ENCODE measurements at regions not wholly inside any gene's neighbourhood (a gene's known extent, or its start where the extent isn't known, plus 50 kb on each side); places are given as distances from the start of the nearest gene placed in this dataset.
A peak's percentile ranks its signal among the peaks of the same experiment; 100 is the strongest.

GRCh38 chr13:80196756-80197155, 144.2 kb downstream of the SPRY2 start:
- Histone ChIP-seq H3K4me1 (ENCODE audit: control insufficient read depth, insufficient read depth, low read length) (no peaks in the 10 kb centered on the region), H3K36me3 (ENCODE audit: control insufficient read depth in 2 of 2, insufficient read depth in 2 of 2, low read length in 1 of 2) (no peaks in the 10 kb centered on the region), H3K27ac (ENCODE audit: control insufficient read depth, insufficient read depth) (no peak overlapping the region), H3K4me2 (ENCODE audit: control insufficient read depth, insufficient read depth) (no peak overlapping the region), H2AFZ (ENCODE audit: control insufficient read depth, low read depth, low read length) (no peak overlapping the region), H3K9me3 (replicated peaks; ENCODE audit: control insufficient read depth, insufficient read depth, low read length) (no peaks in the 10 kb centered on the region), H4K20me1 (ENCODE audit: control insufficient read depth, insufficient read depth) (no peaks in the 10 kb centered on the region), H3K9ac (ENCODE audit: control insufficient read depth, insufficient read depth, low read length) (no peak overlapping the region), H3K27me3 (replicated peaks in 1 of 2; ENCODE audit: control insufficient read depth in 2 of 2, insufficient read depth in 2 of 2, low read length in 1 of 2) (no peaks in the 10 kb centered on the region), H3K4me3 (no peak overlapping the region), H3K79me2 (ENCODE audit: control insufficient read depth, insufficient read depth, low read length) (no peaks in the 10 kb centered on the region)
- RAD21 ChIA-PET (ENCODE audit: unreplicated experiment): no interaction called here
- CTCF ChIA-PET: no interaction called here
- ATAC-seq: peak; percentile 34; the same call in 2 of the 3 replicates
- POLR2A ChIA-PET: interaction anchor here (0.6 kb wide), 1 partner anchor 436 kb away, joined by 3 read pairs; no protein-coding TSS in a partner anchor
- WGBS (ENCODE audit: insufficient coverage, insufficient replicate concordance, low lambda C conversion rate, missing lambda C conversion rate): 36% methylated on average over 2 of the region's 2 CpGs
- no peak for FAIRE-seq
- intact Hi-C loops (cut with micrococcal nuclease; ENCODE audit: unreplicated experiment): no loop called here
- in situ Hi-C loops (cut with MboI): no loop called here
- TF ChIP-seq CEBPB (IDR thresholded peaks at IDR 0.05; ENCODE audit: borderline replicate concordance in 1 of 2, low read depth in 2 of 2, low read length in 2 of 2) (no peak), SPI1 (IDR thresholded peaks at IDR 0.05; ENCODE audit: borderline replicate concordance, insufficient read depth, low read depth, low read length) (no peak), YY1 (IDR thresholded peaks at IDR 0.05; ENCODE audit: low read depth, low read length) (no peak), BCLAF1 (IDR thresholded peaks at IDR 0.05) (no peak), ZBTB4 (CRISPR knock-in tag; IDR thresholded peaks at IDR 0.05) (no peak), FOXM1 (IDR thresholded peaks at IDR 0.05; ENCODE audit: low read depth, low read length) (no peak)
- no TSS peak for BruUV-seq (replicated peaks)
- SMC1A ChIA-PET (ENCODE audit: uncharacterized antibody, unreplicated experiment): no interaction called here
- DNase-seq (ENCODE audit: low read depth, low spot score): no peak

All from GM12878 (cell line).